MM.1S (cell line): ENCODE measurements at regions not wholly inside any gene's neighbourhood (a gene's known extent, or its start where the extent isn't known, plus 50 kb on each side); places are given as distances from the start of the nearest gene placed in this dataset.

Experiments used
- DNase-seq: peaks from one replicate; pipeline ENCODE4 v3.0.0-alpha.2; 2015
- H2AFZ ChIP-seq: fragments of 300-600 bp; sonication (generic); 2 replicates; pipeline ENCODE4 v1.6.0; 2016; ENCODE audit warnings: antibody characterized with exemption, low read length
- H3F3A ChIP-seq: fragments of 300-600 bp; sonication (generic); 2 replicates; pipeline ENCODE4 v1.6.1; 2016; ENCODE audit warnings: mild to moderate bottlenecking, antibody characterized with exemption, low read length, moderate library complexity, mixed read lengths; ENCODE audit not compliant: insufficient read depth
- H3K27ac ChIP-seq: fragments of 300-600 bp; sonication (generic); 2 replicates; pipeline ENCODE4 v1.5.1; 2016; ENCODE audit warnings: mild to moderate bottlenecking, low read length
- H3K27me3 ChIP-seq: fragments of 300-600 bp; sonication (generic); replicated peaks from 2 replicates; pipeline ENCODE4 v1.6.0; 2016; ENCODE audit warnings: low read length; ENCODE audit not compliant: insufficient read depth
- H3K36me3 ChIP-seq: fragments of 300-600 bp; sonication (generic); replicated peaks from 2 replicates; pipeline ENCODE4 v1.6.1; 2016; ENCODE audit warnings: mild to moderate bottlenecking, low read length, mixed read lengths; ENCODE audit not compliant: insufficient read depth
- H3K4me1 ChIP-seq: fragments of 300-600 bp; sonication (generic); 2 replicates; pipeline ENCODE4 v1.6.1; 2016; ENCODE audit warnings: low read length, mixed read lengths
- H3K4me2 ChIP-seq: fragments of 300-600 bp; sonication (generic); 2 replicates; pipeline ENCODE4 v1.6.0; 2016; ENCODE audit warnings: low read depth, low read length
- H3K4me3 ChIP-seq: fragments of 300-600 bp; sonication (generic); 2 replicates; pipeline ENCODE4 v1.5.1; 2016; ENCODE audit warnings: low read length, mixed read lengths
- H3K79me2 ChIP-seq: fragments of 300-600 bp; sonication (generic); 2 replicates; pipeline ENCODE4 v1.6.1; 2016; ENCODE audit warnings: mixed run types, low read length, mixed read lengths
- H3K9ac ChIP-seq: fragments of 300-600 bp; sonication (generic); 2 replicates; pipeline ENCODE4 v1.6.1; 2016; ENCODE audit warnings: low read length, mixed read lengths
- H3K9me2 ChIP-seq: fragments of 300-600 bp; sonication (generic); replicated peaks from 2 replicates; pipeline ENCODE4 v1.6.1; 2016; ENCODE audit warnings: mild to moderate bottlenecking, low read length, mixed read lengths; ENCODE audit not compliant: insufficient read depth
- H3K9me3 ChIP-seq: fragments of 300-600 bp; sonication (generic); replicated peaks from 2 replicates; pipeline ENCODE4 v1.6.1; 2016; ENCODE audit warnings: mild to moderate bottlenecking, low read length, mixed read lengths; ENCODE audit not compliant: insufficient read depth
- H4K20me1 ChIP-seq: fragments of 300-600 bp; sonication (generic); 2 replicates; pipeline ENCODE4 v1.6.1; 2016; ENCODE audit warnings: mild to moderate bottlenecking, low read length, moderate library complexity, mixed read lengths; ENCODE audit not compliant: insufficient read depth
- EZH2 ChIP-seq: fragments of 300-600 bp; sonication (generic); optimal IDR thresholded peaks from 2 replicates; pipeline ENCODE3; 2017; ENCODE audit warnings: low read depth, mild to moderate bottlenecking, antibody characterized with exemption, low read length, mixed read lengths
- EZH2phosphoT487 ChIP-seq: fragments of 300-600 bp; sonication (generic); IDR thresholded peaks from 2 replicates; pipeline ENCODE4 v1.6.1; 2018; ENCODE audit warnings: antibody characterized with exemption, low read length
- TF ChIP-seq, protein P1 (sequence below): fragments of 300-600 bp; sonication (generic); IDR thresholded peaks from 2 replicates; pipeline ENCODE4 v1.5.1; 2016; ENCODE audit warnings: antibody characterized with exemption, low read length, mixed read lengths

DNA sequence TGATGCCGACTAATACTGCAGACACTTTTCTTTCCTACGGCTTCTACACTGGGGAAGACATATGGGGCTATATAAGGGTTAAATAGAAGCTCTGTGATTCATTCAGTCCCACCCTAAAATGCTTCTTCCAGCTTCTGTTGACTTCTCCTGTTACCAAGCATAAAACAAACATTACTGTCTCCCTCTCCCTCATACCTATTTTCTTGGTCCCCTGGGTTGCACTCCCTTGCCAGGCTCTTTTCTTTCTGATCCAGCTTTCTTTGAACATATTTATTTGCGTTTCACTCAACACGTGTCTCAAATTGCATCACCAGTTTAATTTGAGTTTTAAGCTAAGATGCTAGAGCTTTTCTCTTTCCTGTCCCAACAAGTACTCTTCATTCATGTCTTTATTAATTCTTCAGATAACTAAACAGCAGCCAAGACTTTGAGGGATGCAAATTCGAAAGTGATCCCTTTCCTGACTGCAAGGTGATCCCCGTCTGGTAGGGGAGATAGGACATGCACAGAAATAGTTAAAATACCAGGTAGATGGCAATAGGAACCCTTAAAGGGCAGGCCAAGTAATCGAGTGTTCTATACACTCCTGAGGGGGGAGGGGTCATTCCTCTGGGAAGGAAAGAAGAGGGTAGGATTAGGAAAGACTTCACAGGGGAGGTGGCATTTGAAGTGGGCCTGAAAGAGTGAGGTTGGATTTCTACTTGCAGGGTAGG, 198.6 kb upstream of the BCL6 start:
- H3K4me3 ChIP-seq: no peak overlapping the region
- no peaks in the 10 kb centered on the region for H3K9me2 ChIP-seq
- H3K36me3 ChIP-seq: no peaks in the 10 kb centered on the region
- TF ChIP-seq EZH2phosphoT487 (no peak), EZH2 (no peak)
- TF ChIP-seq, protein P1, sequence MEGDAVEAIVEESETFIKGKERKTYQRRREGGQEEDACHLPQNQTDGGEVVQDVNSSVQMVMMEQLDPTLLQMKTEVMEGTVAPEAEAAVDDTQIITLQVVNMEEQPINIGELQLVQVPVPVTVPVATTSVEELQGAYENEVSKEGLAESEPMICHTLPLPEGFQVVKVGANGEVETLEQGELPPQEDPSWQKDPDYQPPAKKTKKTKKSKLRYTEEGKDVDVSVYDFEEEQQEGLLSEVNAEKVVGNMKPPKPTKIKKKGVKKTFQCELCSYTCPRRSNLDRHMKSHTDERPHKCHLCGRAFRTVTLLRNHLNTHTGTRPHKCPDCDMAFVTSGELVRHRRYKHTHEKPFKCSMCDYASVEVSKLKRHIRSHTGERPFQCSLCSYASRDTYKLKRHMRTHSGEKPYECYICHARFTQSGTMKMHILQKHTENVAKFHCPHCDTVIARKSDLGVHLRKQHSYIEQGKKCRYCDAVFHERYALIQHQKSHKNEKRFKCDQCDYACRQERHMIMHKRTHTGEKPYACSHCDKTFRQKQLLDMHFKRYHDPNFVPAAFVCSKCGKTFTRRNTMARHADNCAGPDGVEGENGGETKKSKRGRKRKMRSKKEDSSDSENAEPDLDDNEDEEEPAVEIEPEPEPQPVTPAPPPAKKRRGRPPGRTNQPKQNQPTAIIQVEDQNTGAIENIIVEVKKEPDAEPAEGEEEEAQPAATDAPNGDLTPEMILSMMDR: no peak
- H3K4me2 ChIP-seq: no peak overlapping the region
- no peak overlapping the region for H3K9ac ChIP-seq
- H3K4me1 ChIP-seq: no peaks in the 10 kb centered on the region
- DNase-seq: no peak
- no peaks in the 10 kb centered on the region for H3F3A ChIP-seq
- H3K79me2 ChIP-seq: no peaks in the 10 kb centered on the region
- peaks cover 14% of the 10 kb centered on the region for H3K27me3 ChIP-seq
- H2AFZ ChIP-seq: no peak overlapping the region
- H3K9me3 ChIP-seq: no peaks in the 10 kb centered on the region
- no peak overlapping the region for H3K27ac ChIP-seq
- H4K20me1 ChIP-seq: no peaks in the 10 kb centered on the region

DNA sequence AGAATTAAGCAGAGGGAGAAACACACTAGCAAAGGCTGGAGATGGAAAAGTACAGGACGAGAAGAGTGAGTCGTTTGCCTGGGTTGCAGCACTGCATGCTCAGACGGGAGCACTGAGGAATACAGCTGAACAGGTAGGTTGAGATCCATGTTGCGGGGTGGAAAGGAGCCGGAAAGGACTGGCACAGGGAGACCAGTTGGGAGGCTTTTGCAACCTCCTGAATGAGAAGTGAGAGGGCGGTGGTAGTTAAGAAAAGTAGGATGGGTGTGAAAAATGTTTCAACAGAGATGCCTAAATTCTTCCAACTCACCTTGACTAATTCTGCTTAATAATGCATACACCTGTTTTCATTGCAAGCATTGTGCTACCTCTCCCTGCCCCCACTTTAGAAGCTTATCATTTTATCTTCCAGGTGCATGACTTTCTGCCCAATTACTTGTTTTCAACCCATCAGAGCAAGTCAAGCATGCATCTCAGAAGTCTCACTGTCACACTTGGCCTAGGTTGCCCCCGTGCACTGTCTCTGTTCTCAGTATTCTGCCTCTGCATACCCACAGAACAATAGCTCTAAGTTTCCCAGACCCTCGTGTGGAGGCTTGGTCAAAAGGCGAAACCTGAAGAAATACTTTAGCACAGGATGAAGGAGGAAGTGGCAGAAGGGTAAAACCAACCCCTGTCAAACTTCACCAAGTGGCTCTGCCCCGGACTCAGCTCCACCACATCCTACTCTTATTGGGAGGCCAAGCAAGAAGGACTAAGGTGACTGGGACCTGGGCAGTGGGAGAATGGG, 199.3 kb upstream of the BCL6 start:
- H3K4me2 ChIP-seq: no peak overlapping the region
- H3K4me1 ChIP-seq: no peaks in the 10 kb centered on the region
- no peak for DNase-seq
- no peak overlapping the region for H3K4me3 ChIP-seq
- peaks cover 7% of the 10 kb centered on the region; the same call in 1 of the 2 replicates for H3K27me3 ChIP-seq
- H3K27ac ChIP-seq: no peak overlapping the region
- no peaks in the 10 kb centered on the region for H4K20me1 ChIP-seq
- no peaks in the 10 kb centered on the region for H3K79me2 ChIP-seq
- H3K9me2 ChIP-seq: no peaks in the 10 kb centered on the region
- TF ChIP-seq, protein P1: no peak
- no peak for TF ChIP-seq EZH2
- no peak for TF ChIP-seq EZH2phosphoT487
- no peaks in the 10 kb centered on the region for H3K9me3 ChIP-seq
- no peak overlapping the region for H3K9ac ChIP-seq
- H3K36me3 ChIP-seq: no peaks in the 10 kb centered on the region
- H3F3A ChIP-seq: no peaks in the 10 kb centered on the region
- no peak overlapping the region for H2AFZ ChIP-seq

DNA sequence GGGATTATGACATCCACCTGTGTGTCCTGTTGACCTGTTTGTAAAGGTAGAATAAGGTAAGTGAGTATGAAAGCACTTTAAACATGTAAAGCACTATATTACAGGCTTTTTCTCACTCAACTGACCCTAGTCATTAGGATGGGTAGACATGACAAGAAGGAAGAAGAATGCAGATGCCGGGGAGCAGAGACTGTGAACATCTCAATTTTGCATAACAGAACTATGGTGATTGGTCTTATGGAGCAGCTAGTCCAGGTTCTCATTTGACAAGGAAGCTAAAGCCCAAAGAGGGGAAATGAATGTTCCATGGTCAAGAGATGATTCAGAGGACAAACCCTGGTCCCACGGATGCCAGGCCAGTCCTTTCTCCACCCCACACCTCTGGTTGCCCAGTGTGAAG, 200.1 kb upstream of the BCL6 start:
- no peak overlapping the region for H2AFZ ChIP-seq
- no peaks in the 10 kb centered on the region for H3K9me2 ChIP-seq
- H3K4me3 ChIP-seq: no peak overlapping the region
- H3K9ac ChIP-seq: no peak overlapping the region
- no peaks in the 10 kb centered on the region for H3K79me2 ChIP-seq
- no peaks in the 10 kb centered on the region for H3K9me3 ChIP-seq
- 0 out of 2 replicates have a peak, but pooled peaks cover 3% of the 10 kb centered on the region for H3K27me3 ChIP-seq
- TF ChIP-seq EZH2phosphoT487 (no peak), EZH2 (no peak)
- TF ChIP-seq, protein P1: no peak
- H3K27ac ChIP-seq: no peak overlapping the region
- H3K4me1 ChIP-seq: no peaks in the 10 kb centered on the region
- DNase-seq: no peak
- H3K4me2 ChIP-seq: no peak overlapping the region
- H3K36me3 ChIP-seq: no peaks in the 10 kb centered on the region
- H4K20me1 ChIP-seq: no peaks in the 10 kb centered on the region
- no peaks in the 10 kb centered on the region for H3F3A ChIP-seq
